Activated CD4-positive, alpha-beta T cell treated with anti-CD3 and anti-CD28 coated beads, Interleukin-2, Interleukin-4, amounts not matched to agents 100 ng/mL and 50 ng/mL, durations not matched to agents 16 hours and 8 hours (primary cell): ENCODE measurements at regions not wholly inside any gene's neighbourhood (a gene's known extent, or its start where the extent isn't known, plus 50 kb on each side); places are given as distances from the start of the nearest gene placed in this dataset.
"Not testable (repeated sequence)": the region's sequence is repeated elsewhere in the genome, so short reads cannot be mapped to it uniquely, and the experiment has no call there.

ENCODE experiments used
- DNase-seq: peaks from one replicate; pipeline ENCODE4 v3.0.0-alpha.2; 2020; ENCODE audit warnings: low spot score

DNA sequence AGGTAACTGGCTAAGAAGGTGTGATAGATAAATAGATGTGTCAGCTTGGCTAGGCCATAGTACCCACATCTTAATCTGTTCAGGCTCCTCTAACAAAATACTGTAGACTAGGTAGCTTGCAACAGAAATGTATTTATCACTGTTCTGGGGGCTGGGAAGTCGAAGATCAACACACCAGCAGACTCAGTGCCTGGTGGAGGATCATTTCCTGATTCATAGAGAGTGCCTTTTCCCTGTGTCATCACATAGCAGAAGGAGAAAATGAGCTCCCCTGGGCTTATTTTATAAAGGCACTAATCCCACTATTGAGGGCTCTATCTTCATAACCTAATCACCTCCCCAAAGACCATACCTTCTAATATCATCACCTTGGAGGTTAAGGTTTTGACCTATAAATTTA lies 532.7 kb upstream of the OLFM3 start:
- no peak for DNase-seq

GRCh38 chr1:102500758-102501157 lies 504.0 kb upstream of the OLFM3 start:
- no peak for DNase-seq

GRCh38 chr1:102498929-102499328 lies 502.2 kb upstream of the OLFM3 start:
- DNase-seq = no peak

DNA sequence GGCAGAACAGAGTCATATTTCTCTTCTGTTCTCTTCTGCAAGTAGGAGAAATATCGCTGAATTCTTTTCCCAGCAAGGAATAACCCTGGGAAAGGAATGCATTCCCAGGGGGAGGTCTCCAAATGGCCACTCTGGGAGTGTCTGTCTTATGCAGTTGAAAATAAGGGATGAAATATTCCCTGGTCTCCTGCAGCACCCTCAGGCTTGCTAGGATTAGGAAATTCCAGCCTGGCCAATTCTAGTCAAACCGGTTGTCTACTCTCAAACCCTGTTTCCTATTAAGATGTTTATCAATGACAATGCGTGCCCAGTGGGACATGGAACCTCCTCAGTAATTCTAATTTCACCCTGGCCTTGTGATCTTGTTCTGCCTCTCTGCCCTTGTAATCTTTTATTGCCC lies 501.1 kb upstream of the OLFM3 start:
- DNase-seq = not testable (repeated sequence)

DNA sequence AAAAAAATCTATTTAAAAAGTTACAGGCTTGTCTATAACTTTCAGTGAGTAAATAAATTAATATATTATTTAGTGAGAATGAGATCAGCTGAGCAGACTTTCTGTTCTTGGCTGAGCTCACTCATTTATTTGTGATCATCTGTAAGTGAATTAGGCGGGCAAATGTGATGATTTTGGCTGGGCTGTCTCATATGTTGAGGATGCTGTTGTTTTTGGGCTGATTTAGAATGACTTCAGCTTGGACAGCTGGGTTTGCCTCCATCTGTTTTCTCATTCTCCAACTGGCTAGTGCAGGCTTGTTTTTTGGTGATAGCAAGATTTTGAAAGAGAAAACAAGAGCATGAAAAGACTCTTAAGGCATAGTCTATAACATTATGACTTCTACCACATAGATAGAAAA lies 475.8 kb upstream of the OLFM3 start:
- DNase-seq = no peak

GRCh38 chr1:102470767-102471166 lies 474.0 kb upstream of the OLFM3 start:
- DNase-seq = no peak

DNA sequence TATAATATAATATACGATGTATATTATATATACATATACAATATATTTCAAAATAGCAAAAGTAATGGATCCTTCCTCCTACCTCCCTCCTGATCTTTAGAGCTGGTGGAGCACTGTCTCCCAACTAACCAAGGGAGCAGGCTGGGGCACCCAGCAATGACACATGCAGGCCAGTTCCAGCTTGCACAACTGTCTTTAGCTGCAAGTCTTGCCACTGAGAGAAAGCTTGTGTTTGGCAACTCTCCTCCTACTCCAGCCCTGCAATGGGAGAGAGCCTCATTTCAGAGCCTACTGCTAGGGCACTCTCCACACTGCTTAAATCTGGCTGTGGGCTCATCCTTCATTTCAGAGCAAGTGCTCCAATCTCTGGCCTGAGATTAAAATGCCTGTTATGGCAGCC lies 469.8 kb upstream of the OLFM3 start:
- DNase-seq = no peak

DNA sequence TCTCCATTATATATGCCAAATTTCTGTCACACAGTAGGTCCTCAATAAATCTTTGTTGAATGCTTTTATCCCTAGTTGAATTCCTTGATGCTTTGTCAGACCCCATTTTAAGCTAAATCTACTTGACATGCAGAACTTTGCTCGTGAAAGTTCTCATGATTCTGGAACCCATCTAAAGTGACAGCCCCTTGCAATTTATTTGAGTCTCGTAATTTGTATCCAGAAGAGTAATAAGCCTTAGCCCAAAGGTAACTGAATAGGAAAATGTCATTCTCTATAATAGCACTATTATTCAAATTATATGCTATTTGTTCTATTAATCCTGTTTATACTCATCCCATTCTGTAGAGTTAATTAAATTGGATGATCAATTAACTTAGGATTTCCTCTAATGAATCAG lies 466.6 kb upstream of the OLFM3 start:
- no peak for DNase-seq

DNA sequence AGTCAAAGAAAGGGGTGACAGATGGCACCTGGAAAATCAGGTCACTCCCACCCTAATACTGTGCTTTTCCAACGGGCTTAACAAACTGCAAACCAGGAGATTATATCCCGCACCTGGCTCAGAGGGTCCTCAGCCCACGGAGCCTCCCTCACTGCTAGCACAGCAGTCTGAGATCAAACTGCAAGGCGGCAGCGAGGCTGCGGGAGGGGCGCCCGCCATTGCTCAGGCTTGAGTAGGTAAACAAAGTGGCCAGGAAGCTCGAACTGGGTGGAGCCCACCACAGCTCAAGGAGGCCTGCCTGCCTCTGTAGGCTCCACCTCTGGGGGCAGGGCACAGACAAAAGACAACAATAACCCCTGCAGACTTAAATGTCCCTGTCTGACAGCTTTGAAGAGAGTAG lies 445.6 kb upstream of the OLFM3 start:
- DNase-seq = not testable (repeated sequence)

DNA sequence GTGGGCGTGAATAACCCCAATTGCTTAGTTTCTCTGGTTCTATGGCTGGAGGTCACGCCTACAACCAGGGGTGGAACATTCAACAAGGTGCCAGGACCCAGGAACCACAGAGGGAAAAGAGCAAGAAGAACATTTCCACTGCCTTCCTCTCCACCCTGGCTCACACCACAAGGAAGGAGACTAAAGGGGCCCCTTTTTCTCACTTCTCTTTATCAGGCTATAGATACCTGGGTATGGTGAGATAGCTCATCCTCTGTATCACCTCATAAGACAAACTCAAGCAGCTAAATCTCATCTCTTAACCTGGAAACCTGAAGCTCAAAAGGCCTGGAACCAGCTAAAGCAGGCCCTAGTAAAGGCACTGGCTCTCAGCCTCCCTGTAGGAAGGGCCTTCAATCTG lies 438.8 kb upstream of the OLFM3 start:
- DNase-seq = no peak

- peak; percentile 34 for DNase-seq
These were observed 437.7 kb upstream of the OLFM3 start for GRCh38 chr1:102434421-102434820.

GRCh38 chr1:102431253-102431652 lies 434.5 kb upstream of the OLFM3 start:
- no peak for DNase-seq

DNA sequence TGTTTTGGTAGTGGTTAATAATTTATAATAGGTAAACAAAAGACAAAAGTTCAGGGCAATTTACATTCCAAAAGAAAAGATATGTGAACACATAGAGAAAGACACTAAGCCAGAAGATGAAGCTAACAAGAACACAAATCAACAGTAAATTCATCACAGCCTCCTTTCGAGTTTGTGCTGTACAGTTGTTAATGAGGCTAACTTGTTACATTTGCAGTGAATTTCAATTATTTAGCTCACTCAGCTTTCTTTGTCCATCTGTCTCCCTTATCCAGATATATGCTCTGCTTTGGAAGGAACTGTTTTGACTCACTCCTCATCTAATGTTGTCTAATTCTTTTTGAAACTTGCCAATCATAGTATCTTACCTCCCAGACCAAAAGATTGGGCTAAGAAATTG lies 423.3 kb upstream of the OLFM3 start:
- no peak for DNase-seq
